Endothelial cell of umbilical vein (primary cell): ENCODE measurements at regions not wholly inside any gene's neighbourhood (a gene's known extent, or its start where the extent isn't known, plus 50 kb on each side); places are given as distances from the start of the nearest gene placed in this dataset.
A peak's percentile ranks its signal among the peaks of the same experiment; 100 is the strongest.

Source experiments
- BruUV-seq: library from RNA; stranded (reverse); fragments of 400-500 nt; replicated peaks from 2 replicates; lab custom pipeline; 2021; lab: Mats Ljungman, UMichigan
- CTCF ChIA-PET: fragments of 300-600, 350-600 bp; sonication (Branson Sonifier 250); formaldehyde crosslinking; loops from one replicate; lab custom pipeline; 2021; ENCODE audit warnings: antibody characterized with exemption, inconsistent platforms; lab: Charles Lee
- POLR2A ChIA-PET: fragments of 300-600, 350-600 bp; sonication (Branson Sonifier 250); formaldehyde crosslinking; loops from one replicate; lab custom pipeline; 2021; ENCODE audit warnings: antibody characterized with exemption, inconsistent platforms; lab: Charles Lee
- DNase-seq: peaks from one replicate; pipeline ENCODE4 v3.0.0-alpha.2; 2011; ENCODE audit warnings: low read depth, low spot score
- FAIRE-seq: peaks from 2 replicates; lab custom pipeline; 2011; peaks lifted over from hg19 to GRCh38; lab: Jason Lieb, UNC
- H2AFZ ChIP-seq: 2 replicates; pipeline ENCODE4 v1.6.0; 2012; ENCODE audit warnings: low read depth, low read length, control low read depth, inconsistent platforms
- H3K27ac ChIP-seq: 2 replicates; pipeline ENCODE4 v1.5.1; 2011; ENCODE audit warnings: low read depth, mild to moderate bottlenecking, control low read depth, low read length, moderate library complexity; ENCODE audit not compliant: insufficient read depth
- H3K27me3 ChIP-seq, 2 experiments: 2 replicates each; pipeline versions ENCODE4 v1.6.0 to v1.6.1; 2011; ENCODE audit warnings: low read length in 2 of 2, mixed read lengths in 1 of 2; ENCODE audit not compliant: control insufficient read depth in 2 of 2, insufficient read depth in 2 of 2
- H3K36me3 ChIP-seq, 2 experiments: 2 replicates in 1 of 2; 3 replicates in 1 of 2; pipeline ENCODE4 v1.5.1; 2011; ENCODE audit warnings: low read length in 2 of 2, mild to moderate bottlenecking in 1 of 2, moderate library complexity in 1 of 2; ENCODE audit not compliant: control insufficient read depth in 2 of 2, insufficient read depth in 2 of 2; ENCODE audit errors: extremely low read depth in 1 of 2
- H3K4me1 ChIP-seq: 3 replicates; pipeline ENCODE4 v1.5.1; 2011; ENCODE audit warnings: mild to moderate bottlenecking, low read length; ENCODE audit not compliant: control insufficient read depth, insufficient read depth; ENCODE audit errors: extremely low read depth
- H3K4me2 ChIP-seq: 2 replicates; pipeline ENCODE4 v1.6.1; 2011; ENCODE audit warnings: low read length, control low read depth, mixed read lengths; ENCODE audit not compliant: insufficient read depth
- H3K4me3 ChIP-seq, 3 experiments: fragments of 200-600 bp in 1 of 3; sonication (generic), shearing (Covaris generic) in 1 of 3; replicated peaks in 1 of 3; 2 replicates each; pipeline ENCODE4 v1.5.1; 2011 to 2016; ENCODE audit warnings: control low read depth in 3 of 3, low read length in 3 of 3, mild to moderate bottlenecking in 2 of 3, inconsistent platforms in 1 of 3, low read depth in 1 of 3, moderate library complexity in 1 of 3; ENCODE audit not compliant: insufficient read depth in 1 of 3
- H3K79me2 ChIP-seq: 2 replicates; pipeline ENCODE4 v1.6.0; 2012; ENCODE audit warnings: low read length, inconsistent platforms; ENCODE audit not compliant: control insufficient read depth, insufficient read depth
- H3K9ac ChIP-seq: replicated peaks from 2 replicates; pipeline ENCODE3; 2011; ENCODE audit warnings: low read length, control low read depth; ENCODE audit not compliant: insufficient read depth; ENCODE audit errors: extremely low read depth
- H3K9me1 ChIP-seq: replicated peaks from 3 replicates; pipeline ENCODE4 v1.6.0; 2011; ENCODE audit warnings: mild to moderate bottlenecking, low read length; ENCODE audit not compliant: control insufficient read depth, insufficient read depth; ENCODE audit errors: extremely low read depth
- H3K9me3 ChIP-seq: replicated peaks from 2 replicates; pipeline ENCODE4 v1.5.1; 2012; ENCODE audit warnings: low read length, inconsistent platforms; ENCODE audit not compliant: control insufficient read depth, insufficient read depth
- H4K20me1 ChIP-seq: replicated peaks from 2 replicates; pipeline ENCODE3; 2011; ENCODE audit warnings: mild to moderate bottlenecking, low read length; ENCODE audit not compliant: control insufficient read depth, insufficient read depth; ENCODE audit errors: extremely low read depth
- CTCF ChIP-seq, 2 donors: IDR thresholded peaks; 1 replicate in 1 of 2; 2 replicates in 1 of 2; pipeline ENCODE4 v1.5.1; 2011; ENCODE audit warnings: low read length in 2 of 2, mild to moderate bottlenecking in 2 of 2, moderate library complexity in 2 of 2, control low read depth in 1 of 2, inconsistent platforms in 1 of 2, low read depth in 1 of 2; ENCODE audit not compliant: insufficient read depth in 1 of 2; ENCODE audit errors: extremely low read depth in 1 of 2
- EZH2 ChIP-seq: IDR thresholded peaks from 2 replicates; pipeline ENCODE4 v1.6.1; 2012; ENCODE audit warnings: borderline replicate concordance, low read depth, mild to moderate bottlenecking, moderate library complexity, low read length, inconsistent platforms; ENCODE audit not compliant: severe bottlenecking
- FOS ChIP-seq: IDR thresholded peaks from 2 replicates; pipeline ENCODE4 v1.6.1; 2011; ENCODE audit warnings: mild to moderate bottlenecking, low read length, moderate library complexity, borderline replicate concordance; ENCODE audit not compliant: insufficient read depth
- GATA2 ChIP-seq: IDR thresholded peaks from 2 replicates; pipeline ENCODE4 v1.7.0; 2011; ENCODE audit warnings: low read depth, mild to moderate bottlenecking, moderate library complexity, mixed read lengths, low read length; ENCODE audit not compliant: insufficient read length, insufficient read depth
- JUN ChIP-seq: IDR thresholded peaks from 2 replicates; pipeline ENCODE4 v1.6.1; 2011; ENCODE audit warnings: borderline replicate concordance, low read depth; ENCODE audit not compliant: insufficient read length, insufficient read depth
- POLR2A ChIP-seq: IDR thresholded peaks from 2 replicates; pipeline ENCODE4 v1.6.1; 2012; ENCODE audit warnings: low read depth, mild to moderate bottlenecking, control low read depth, low read length
- POLR2AphosphoS5 ChIP-seq: IDR thresholded peaks from 2 replicates; pipeline ENCODE4 v1.6.1; 2012; ENCODE audit warnings: low read depth, mild to moderate bottlenecking, control low read depth, low read length, moderate library complexity; ENCODE audit not compliant: insufficient read depth
- dilution Hi-C: fragments of 300-500 bp; cut with MboI; formaldehyde crosslinking; loops from one replicate; pipeline ENCODE4 v1.15.0; 2019; ENCODE audit warnings: low sequenced_read_pairs; ENCODE audit not compliant: extremely low pct_ligation_motif_present
- intact Hi-C: fragments of 100-400 bp; cut with micrococcal nuclease; formaldehyde crosslinking; loops from one replicate; pipeline ENCODE4 v1.10.0; 2022
- TF ChIP-seq, protein P1 (sequence below): IDR thresholded peaks from 2 replicates; pipeline ENCODE4 v1.6.1; 2011; ENCODE audit not compliant: insufficient read depth, insufficient read length

DNA sequence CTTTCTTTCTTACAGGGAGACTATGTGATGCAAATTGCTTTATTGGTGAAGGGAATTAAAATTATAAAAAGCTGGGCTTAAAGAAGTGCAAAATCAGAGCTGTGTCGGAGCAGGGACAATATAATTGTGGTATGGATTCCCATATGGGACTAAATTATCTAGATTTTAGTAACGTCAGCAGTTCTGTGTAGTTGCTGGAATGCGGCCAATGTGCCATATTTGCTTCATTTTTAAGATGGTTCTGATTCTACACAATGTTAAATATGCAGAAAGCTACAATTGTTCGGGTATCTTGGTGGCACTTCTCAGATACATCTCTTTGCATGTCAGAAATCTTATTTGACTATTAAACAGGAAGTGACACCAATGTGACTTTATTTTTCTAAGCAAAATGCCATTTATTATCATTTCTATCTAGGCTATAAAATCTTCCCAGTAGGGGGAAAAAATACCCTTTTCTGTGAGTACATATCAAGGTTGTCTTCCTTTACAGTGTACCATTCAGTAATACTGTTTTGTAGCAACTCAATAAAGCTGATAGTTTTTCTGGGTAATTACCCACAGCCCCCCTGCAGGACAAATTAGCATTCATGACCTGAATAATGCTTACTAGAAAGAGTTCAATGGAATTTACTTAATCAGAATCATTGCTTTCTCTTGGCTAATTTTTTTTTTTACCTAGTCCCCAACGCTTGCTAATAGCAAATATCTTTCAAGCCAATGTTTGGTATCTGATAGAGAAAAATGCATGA is 288.3 kb upstream of the ADGRL2 start:
- no peak overlapping the region for H3K27ac ChIP-seq
- ChIA-PET CTCF (no interaction called here), POLR2A (no interaction called here)
- dilution Hi-C loops, result no loop called here
- no TSS peak for BruUV-seq
- H3K27me3 ChIP-seq, result no peaks in the 10 kb centered on the region
- no peaks in the 10 kb centered on the region for H3K36me3 ChIP-seq
- H3K79me2 ChIP-seq, result no peaks in the 10 kb centered on the region
- peak; percentile 15 for DNase-seq
- H2AFZ ChIP-seq, result no peak overlapping the region
- H3K9ac ChIP-seq, result no peak overlapping the region
- no peak overlapping the region for H3K4me2 ChIP-seq
- no peak for TF ChIP-seq GATA2
- TF ChIP-seq, protein P1, sequence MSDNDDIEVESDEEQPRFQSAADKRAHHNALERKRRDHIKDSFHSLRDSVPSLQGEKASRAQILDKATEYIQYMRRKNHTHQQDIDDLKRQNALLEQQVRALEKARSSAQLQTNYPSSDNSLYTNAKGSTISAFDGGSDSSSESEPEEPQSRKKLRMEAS, result no peak
- no peak overlapping the region for H3K4me3 ChIP-seq
- intact Hi-C loops, result no loop called here
- FAIRE-seq, result no peak
- no peaks in the 10 kb centered on the region for H3K9me3 ChIP-seq
- no peaks in the 10 kb centered on the region for H3K4me1 ChIP-seq
- H4K20me1 ChIP-seq, result no peaks in the 10 kb centered on the region
- no peaks in the 10 kb centered on the region for H3K9me1 ChIP-seq

- dilution Hi-C loops, result no loop called here
- H3K36me3 ChIP-seq, result no peaks in the 10 kb centered on the region
- TF ChIP-seq, protein P1, result no peak
- no peak for TF ChIP-seq FOS
- no peak for TF ChIP-seq EZH2
- no peak for TF ChIP-seq POLR2AphosphoS5
- TF ChIP-seq POLR2A, result no peak
- TF ChIP-seq JUN, result no peak
- TF ChIP-seq CTCF (IDR thresholded peaks at IDR 0.05; ENCODE audit: extremely low read depth in 1 of 2, insufficient read depth in 1 of 2, low read depth in 1 of 2, low read length in 2 of 2), result no peak
- H3K27ac ChIP-seq, result no peak overlapping the region
- no peaks in the 10 kb centered on the region for H4K20me1 ChIP-seq
- BruUV-seq, result no TSS peak
- H3K79me2 ChIP-seq, result no peaks in the 10 kb centered on the region
- FAIRE-seq, result no peak
- H3K9me3 ChIP-seq, result no peaks in the 10 kb centered on the region
- H3K4me2 ChIP-seq, result no peak overlapping the region
- intact Hi-C loops, result no loop called here
- no peaks in the 10 kb centered on the region for H3K9me1 ChIP-seq
- no peak overlapping the region for H3K9ac ChIP-seq
- CTCF ChIA-PET, result no interaction called here
- H3K27me3 ChIP-seq, result no peaks in the 10 kb centered on the region
- H3K4me1 ChIP-seq, result no peaks in the 10 kb centered on the region
- DNase-seq, result no peak
- POLR2A ChIA-PET, result no interaction called here
- H3K4me3 ChIP-seq, result no peak overlapping the region
- H2AFZ ChIP-seq, result no peak overlapping the region
Measured at GRCh38 chr1:81511281-81511680, 289.5 kb upstream of the ADGRL2 start.
